ENCODE measurements at regions not wholly inside any gene's neighbourhood (a gene's known extent, or its start where the extent isn't known, plus 50 kb on each side); places are given as distances from the start of the nearest gene placed in this dataset.
"Not testable (repeated sequence)": the region's sequence is repeated elsewhere in the genome, so short reads cannot be mapped to it uniquely, and the experiment has no call there.

DNA sequence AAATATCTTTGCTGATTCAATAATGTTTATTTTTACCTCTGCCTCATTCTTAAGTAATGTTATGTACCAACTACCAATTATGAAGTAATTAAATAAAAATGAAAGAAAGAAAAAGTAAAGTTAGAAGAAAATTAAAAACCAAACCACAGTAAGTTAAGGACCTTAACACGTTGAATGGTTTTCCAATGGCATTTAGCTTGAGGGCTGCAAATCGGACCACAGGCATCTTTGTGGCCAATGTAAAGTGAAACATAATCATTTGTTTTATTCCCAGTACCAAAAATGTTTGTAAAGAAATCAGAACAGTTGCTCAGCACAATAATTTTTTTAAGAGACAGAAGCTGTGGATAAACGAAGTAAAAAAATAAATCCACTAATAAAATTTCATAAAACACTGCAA, 1455.5 kb upstream of the ZEB2 start:
- DNase-seq (ENCODE audit: low read depth, low spot score), result no peak

DNA sequence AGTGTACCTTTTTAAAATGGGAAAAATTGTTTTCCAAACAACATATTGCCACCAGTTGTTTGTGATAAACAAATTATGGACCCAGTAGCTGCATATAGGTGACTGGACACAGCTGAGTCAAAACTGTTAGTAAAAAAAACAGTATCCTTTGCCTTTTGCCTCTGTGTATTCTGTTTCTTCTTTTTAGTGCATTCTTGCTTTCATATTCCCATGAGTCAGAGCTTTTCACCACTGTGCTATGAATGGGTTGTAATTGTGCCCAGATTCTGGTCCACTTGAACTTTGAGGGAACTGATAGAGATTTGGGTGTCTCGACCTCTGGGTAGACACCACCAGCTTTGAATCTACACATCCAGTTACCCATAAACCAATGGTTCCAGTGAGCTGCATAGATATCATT, 1441.9 kb upstream of the ZEB2 start:
- DNase-seq (ENCODE audit: low read depth, low spot score), result no peak

DNA sequence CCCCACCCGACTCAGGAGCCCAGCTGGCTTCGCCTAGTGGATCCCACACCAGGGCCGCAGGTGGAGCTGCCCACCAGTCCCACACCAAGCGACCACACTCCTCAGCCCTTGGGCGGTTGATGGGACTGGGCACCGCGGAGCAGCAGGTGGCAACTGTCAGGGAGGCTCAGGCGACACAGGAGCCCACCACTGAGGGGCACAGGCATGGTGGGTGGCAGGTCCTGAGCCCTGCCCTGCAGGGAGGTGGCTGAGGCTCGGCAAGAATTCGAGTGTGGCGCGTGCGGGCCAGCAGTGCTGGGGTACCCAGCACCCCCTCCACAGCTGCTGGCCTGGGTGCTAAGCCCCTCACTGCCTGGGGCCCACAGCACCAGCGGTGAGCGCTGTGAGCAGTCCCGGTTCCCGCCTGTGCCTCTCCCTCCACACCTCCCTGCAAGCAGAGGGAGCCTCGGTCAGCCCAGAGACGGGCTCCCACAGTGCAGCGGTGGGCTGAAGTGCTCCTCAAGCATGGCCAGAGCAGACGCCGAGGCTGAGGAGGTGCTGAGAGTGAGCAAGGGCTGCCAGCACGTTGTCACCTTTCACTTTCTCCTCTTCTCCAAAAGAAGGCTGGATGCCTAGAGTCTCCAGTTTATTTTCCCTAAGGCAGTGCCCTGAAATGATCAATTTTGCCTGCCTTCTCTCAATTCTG, 1440.7 kb upstream of the ZEB2 start:
- DNase-seq (ENCODE audit: low read depth, low spot score), result no peak

DNA sequence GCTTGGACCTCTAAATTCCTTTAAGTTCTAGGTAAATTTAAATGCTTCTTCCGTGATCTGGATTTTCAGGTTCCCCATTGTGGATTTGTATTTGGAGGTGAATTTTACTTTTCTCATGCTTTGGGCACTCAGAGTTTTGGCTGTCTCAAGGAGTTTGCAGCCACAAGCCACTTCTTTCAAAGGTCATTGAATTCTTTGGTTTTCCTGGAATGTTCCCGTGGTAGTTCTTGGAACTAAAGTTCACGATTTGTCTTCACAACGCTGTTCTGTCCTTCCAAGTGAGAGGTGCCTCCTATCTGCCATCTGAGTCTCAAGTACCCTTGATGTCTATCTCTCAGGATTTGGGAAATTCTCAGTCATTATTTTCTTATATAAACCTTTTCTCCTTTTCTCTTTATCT, 1438.7 kb upstream of the ZEB2 start:
- no peak for DNase-seq (ENCODE audit: low read depth, low spot score)

DNA sequence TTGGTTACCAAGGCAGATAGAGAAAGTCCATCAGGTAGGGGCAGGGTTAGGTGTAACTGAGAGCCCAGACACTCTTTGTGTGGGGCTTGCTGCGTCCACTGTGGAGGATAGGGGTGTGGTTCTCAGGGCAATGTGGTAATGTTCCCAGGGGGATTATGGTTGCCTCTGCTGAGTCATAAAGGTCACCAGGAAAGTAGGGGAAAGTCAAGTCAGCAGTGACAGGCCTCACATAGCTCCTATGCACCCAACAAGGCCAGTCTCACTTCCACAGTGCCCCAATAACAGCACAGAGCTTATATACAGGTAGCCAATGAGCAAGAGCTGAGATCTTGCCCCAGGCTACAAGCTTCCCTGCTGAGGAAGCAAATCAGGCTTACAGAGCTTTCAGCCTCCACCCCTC, 1438.0 kb upstream of the ZEB2 start:
- DNase-seq (ENCODE audit: low read depth, low spot score), result no peak

DNA sequence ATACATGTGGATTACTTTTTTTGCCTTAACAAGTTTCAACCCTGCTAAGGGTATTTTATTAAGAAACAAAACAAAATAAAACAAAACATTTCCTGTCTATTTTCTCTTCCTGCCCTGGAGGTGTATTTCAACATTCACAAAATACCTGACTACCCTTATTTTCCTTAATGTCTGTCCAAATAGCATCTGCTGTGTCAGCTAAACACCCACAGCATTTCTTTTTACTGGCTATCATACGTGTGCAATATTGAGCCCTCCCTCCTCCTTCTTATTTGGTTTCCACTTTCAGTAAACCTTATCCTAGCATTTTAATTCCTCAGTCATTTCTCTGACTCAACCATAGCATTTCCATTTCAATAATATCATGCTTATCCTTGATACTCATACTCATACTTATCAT, 1420.0 kb upstream of the ZEB2 start:
- DNase-seq (ENCODE audit: low read depth, low spot score), result no peak

DNA sequence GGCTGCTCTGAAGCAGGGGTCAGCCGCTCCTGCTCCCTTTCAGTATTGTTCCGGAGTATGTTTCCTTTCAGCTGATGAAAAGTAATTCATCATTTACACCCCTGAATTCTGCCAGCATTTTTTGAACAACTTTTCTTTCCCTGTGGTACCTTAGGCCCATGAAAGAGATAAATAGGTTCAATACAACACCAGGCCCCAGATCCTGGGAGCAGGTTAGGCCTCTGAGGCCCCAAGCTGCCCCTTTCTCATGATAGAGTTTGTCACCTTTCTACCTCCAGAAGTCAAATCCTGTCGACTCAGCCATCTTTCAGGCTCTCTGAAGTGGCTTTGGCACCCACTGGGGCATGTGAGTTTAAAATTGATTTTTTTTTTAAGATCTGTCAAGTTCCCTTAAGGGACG, 1415.1 kb upstream of the ZEB2 start:
- no peak for DNase-seq (ENCODE audit: low read depth, low spot score)

DNA sequence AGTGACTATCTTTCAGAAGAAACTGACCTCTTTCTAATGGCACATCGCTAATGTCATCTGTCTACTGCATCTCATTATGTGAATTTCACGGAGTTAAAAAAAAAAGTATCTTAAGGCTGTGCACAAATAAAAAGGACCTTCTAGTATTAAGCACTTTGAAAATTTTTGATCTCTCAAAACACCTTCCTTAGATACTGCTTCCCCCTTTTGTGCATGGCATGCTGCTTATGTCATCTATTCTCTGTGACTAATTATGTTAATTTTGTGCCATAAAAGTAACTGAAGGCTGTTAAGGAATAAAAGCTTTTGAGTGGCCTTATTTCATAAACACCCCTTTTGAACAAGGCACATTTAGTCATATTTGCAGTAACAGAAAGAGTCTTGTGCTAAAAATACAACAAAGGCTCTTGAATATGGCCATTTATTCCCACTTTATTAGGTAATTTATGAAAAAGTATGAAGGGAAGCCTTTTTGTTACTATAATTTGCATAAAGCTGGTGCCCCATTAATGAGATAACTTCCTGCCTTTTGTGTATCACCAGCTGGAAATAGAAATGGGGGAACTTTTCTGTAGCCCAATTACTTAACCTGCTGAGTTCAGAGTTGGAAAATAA, 1412.0 kb upstream of the ZEB2 start:
- DNase-seq (ENCODE audit: low read depth, low spot score), result no peak

DNA sequence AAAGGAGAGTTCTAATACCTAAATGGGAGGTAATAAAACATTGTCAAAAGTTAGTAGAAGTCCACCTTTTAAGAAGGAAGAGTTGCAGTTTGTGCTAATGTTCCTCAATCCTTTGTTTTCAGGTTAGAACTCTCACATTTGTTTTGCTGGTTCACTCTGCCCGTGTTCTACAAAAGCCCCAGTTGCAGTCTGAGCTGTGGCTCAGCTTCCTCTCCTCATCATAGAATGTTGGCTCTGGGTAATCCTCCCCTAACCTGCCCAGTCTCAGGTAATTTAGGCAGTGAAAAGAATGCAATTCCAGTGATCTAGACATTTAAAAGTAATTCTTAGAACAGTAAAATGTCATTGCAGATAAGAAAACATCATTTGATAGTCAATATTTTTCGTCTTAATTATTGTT, 1410.4 kb upstream of the ZEB2 start:
- no peak for DNase-seq (ENCODE audit: low read depth, low spot score)

DNA sequence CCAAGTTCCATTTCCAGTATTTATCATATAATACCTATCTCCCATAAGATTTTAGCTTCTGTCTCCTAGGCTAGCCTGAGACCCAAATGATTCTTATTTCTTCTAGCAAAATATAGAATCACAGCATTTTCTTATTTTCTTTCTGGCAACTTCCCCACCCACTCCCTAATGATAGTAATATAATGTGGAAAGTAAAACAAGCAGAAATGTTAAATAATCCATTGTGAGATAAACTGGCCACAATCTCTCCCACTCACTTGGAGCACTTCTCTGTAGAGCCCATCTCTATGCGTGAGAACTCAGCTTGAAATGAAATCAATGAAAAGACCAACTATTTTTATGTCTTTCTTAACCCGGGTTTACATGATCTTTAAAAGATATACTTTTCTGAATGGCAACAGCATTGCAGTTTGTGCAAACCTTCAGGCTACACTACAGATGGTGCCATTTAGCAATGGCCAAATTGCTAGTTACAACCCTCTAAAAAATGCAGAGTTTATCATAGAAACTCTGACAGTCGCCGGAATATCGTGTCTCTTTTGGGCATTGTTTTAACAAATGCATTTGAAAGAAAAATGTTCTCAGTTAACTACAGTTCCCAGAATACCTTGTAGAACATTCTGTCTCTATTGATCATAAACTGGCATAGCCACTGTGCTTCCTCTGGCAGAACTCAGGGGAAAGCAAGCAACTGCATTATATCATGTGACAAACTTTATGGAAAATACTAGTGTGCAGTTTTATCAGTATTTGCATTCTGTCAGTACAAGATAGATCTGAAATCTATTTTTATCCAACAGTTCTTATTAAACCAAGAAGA, 1407.4 kb upstream of the ZEB2 start:
- DNase-seq (ENCODE audit: low read depth, low spot score), result no peak

DNA sequence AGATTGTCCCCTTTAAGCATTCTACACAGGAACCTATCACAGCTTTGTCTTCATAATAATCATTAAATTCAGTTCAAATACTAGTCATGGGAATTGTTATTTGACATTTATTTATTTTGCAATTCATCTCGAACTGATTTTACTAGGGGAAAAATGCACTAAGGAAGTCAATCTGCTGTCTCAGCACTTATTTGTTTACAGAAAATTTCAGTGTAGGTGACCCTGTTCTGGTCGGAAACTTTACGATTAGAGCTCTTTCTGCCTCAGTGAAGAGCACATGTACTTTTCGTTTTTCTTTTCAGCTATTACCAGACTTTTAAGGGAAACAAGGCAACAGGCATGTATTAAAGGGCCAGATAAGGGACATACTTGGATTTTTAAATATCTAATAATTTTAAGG, 1405.7 kb upstream of the ZEB2 start:
- no peak for DNase-seq (ENCODE audit: low read depth, low spot score)

DNA sequence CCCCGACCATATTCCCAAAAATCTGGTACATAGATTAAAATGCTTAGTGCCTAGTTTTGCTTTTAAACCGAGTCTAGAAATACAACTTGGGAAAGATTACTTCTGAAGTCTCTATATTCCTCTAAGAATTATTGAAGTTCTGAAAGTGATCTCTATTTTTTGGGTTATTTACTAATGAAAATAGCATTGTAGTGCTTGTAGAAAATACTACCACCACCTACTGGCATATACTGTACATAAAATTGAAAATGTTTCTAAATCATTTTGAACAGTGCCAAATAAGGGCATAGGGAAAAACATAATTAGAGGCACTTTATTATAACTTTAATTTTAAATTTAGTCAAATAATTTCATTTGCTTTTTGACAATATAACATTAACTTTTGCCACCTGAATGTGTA, 1399.6 kb upstream of the ZEB2 start:
- DNase-seq (ENCODE audit: low read depth, low spot score), result no peak

DNA sequence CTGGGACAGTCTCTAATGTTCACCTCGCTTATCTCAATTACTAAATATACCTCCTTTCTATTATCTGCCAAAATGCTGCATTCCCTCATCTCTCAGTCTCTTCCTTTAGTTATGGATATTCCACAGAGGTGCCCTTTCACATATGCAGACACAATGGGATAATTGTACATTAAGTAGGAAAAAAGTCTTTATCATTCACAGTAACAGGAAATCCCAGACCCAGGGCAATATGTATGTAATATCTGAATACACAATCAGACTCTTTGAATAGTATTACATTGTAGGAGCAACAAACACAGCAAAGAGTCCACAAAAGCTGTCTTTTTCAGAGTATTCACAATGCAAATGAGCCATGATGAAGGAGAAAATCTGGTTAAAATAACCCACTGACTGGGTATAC, 1399.0 kb upstream of the ZEB2 start:
- no peak for DNase-seq (ENCODE audit: low read depth, low spot score)

DNA sequence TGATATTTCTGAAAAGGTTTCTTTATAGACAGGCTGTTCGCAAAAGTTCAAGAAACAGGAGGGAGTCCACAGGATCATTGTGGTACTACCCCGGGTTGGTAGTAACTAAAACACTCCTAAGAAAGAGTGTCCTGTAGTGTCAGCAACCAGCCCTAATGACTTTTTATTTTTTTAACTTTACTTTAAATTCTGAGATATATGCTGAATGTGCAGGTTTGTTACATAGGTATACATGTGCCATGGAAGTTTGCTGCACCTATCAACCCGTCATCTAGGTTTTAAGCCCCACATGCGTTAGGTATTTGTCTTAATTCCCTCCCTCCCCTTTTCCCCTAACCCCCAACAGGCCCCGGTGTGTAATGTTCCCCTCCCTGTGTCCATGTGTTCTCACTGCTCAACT, 1396.9 kb upstream of the ZEB2 start:
- no peak for DNase-seq (ENCODE audit: low read depth, low spot score)

DNA sequence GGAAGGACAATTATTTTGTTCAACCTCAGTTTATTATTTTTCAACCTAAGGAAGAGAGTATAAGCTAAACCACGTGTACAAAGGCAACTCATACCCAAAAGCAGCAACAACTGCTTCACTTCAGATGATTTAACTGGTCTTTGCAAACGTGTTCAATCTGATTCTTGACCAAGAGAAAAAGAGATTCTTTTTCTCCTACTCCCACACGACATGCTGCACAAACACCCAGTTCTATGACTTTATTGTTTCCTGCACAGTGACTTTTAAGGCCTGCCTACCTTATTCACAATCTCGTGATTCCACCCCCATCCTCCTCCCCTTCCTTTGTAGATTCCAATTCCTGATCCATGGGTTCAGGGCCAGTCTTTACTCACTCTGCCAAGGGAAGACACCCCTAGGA, 1394.8 kb upstream of the ZEB2 start:
- DNase-seq (ENCODE audit: low read depth, low spot score), result no peak

DNA sequence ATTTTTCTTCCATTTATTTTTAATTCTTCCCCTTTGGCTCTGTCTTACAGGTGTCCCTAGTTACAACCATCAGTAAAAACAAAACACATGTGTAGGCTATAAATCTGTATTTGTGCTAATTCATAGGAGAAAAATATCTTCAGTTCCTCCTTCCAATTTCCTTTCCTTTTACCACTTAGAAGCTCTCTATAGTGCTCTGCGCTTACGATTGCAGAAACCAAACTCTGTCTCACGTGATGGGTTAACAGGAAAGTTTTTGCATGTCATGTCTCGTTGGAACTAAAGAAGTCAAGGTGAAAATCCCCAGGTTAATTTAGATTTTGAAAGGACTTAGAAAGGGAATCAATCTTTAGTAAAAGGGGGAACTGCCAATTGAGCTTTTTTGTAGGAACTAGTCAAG, 1390.5 kb upstream of the ZEB2 start:
- no peak for DNase-seq (ENCODE audit: low read depth, low spot score)

DNA sequence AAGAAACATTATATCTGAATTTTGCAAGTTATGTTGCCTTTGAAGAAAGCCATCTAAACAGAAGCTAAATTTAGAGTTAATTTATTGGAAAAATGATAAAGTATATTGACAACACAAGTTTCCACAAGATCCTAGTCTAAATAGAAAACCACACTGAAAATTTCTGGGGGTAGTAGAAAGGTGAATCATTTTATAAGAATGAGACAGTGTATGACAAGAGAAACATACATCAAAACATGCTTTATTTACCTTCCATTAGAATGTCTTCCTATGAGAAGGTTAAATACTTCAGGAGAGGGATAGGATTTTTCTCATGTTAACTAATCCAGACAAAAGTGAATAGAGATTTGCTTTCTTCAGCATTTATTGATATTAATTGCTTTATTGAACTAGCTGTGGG, 1389.8 kb upstream of the ZEB2 start:
- no peak for DNase-seq (ENCODE audit: low read depth, low spot score)

DNA sequence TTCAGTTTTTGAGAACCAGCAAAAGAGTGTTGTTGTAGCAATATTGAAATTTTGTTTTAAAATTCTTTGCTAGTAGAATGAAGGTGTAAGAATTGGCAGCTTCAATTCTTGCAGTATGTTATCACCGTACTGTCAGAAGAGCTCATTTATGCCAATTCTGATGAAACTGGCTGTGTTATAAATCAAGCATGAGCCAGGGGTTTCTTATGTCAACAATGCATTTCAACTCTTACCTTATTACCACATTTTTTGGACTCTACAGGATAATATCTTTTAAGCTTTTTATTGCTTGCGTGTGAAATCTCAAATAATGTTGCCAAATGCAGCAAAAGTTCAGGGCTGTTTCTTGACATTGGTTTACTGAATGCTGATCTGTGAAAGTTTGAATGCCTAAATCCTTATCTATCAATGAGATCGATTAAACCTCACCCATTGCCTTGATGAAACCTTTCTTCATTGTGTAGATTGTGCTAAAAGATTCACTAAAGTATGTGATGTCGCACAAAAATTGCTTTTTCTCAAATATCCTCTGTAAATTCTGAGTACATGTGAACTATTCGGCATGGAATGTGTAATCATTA, 1389.3 kb upstream of the ZEB2 start:
- DNase-seq (ENCODE audit: low read depth, low spot score), result no peak

DNA sequence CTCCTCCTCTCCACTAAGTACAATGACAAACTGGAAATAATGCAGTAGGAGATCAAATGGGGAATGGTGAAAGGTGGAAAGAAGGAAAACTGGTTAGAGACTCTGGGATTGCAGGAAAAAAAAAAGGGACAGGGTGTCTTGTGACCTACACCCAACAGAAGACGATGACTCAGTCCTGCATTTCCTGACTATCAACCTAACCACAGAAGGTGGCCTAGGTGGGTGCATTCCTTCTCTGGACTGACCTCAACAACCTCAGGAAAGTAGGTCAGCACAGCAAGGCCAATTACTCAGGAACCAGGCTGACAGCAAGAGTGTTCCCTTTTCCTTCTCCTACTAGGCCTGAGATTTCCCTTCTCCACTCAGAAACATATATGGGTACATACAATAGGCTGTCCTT, 1386.4 kb upstream of the ZEB2 start:
- no peak for DNase-seq (ENCODE audit: low read depth, low spot score)

DNA sequence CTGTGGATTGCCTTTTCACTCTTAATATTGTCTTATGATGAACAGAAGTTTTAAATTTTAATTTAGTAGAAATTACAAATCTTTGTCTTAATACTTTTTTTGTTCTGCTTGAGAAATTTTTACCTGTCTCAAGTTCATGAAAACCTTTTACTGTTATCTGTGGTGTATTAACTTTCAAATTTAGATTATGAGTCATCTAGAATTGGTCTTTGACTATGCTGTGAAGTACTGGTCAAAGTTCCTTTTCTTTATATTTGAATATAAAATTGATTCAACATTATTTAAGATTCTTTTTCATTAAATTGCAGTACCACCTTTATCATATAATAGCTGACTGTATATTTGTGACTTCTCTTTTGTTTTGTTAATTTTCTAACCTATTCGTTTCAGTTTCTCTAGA, 1385.5 kb upstream of the ZEB2 start:
- DNase-seq (ENCODE audit: low read depth, low spot score), result no peak

DNA sequence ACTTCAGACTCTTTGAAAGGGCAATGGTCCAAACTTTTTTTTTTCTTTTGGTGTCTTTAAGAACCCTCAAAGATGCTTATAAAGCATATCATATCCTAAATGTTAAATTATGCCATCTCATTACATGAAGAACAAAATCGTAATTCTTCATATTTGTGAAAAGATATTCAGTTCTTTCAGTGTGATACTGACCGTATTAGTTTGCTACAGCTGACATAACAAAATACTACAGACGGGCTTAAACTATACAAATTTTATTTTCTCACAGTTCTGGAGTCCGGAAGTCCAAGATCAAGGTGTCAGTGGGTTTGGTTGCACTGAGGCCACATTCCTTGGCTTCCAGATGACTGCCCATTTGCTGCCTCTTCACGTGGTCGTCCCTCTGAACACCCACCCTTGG, 1377.2 kb upstream of the ZEB2 start:
- no peak for DNase-seq (ENCODE audit: low read depth, low spot score)

DNA sequence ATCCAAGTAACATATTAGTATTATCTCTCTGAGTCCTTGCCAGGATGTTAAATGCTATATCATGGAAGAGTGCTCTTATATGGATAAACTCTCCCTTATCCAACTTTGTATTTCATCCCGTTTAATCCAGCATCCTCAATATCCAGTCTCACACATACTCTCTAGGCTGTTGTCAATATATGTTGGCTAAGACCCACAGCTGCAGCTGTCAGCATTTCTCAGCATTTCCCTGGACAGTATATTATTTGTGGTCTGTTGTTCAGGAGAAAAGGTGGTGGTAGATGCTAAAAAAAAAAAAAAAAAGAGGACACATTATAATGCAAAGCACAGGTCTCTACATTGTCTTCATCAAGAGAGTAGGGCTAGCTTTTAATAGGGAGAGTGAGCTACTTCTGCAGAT, 1368.0 kb upstream of the ZEB2 start:
- no peak for DNase-seq (ENCODE audit: low read depth, low spot score)

DNA sequence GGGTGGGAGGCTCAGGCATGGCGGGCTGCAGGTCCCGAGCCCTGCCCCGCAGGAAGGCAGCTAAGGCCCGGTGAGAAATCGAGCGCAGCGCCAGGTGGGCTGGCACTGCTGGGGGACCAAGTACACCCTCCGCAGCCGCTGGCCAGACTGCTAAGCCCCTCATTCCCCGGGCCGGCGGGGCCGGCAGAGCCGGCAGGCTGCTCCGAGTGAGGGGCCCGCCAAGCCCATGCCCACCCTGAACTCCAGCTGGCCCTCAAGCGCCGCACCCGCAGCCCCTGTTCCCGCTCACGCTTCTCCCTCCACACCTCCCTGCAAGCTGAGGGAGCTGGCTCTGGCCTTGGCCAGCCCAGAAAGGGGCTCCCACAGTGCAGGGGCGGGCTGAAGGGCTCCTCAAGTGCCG, 1361.1 kb upstream of the ZEB2 start:
- not testable (repeated sequence) for DNase-seq (ENCODE audit: low read depth, low spot score)
